NT2/D1 (cell line): ENCODE measurements at regions not wholly inside any gene's neighbourhood (a gene's known extent, or its start where the extent isn't known, plus 50 kb on each side); places are given as distances from the start of the nearest gene placed in this dataset.
"Not testable (repeated sequence)": the region's sequence is repeated elsewhere in the genome, so short reads cannot be mapped to it uniquely, and the experiment has no call there.

Source experiments
- DNase-seq: peaks from one replicate; pipeline ENCODE4 v3.0.0-alpha.2; 2011; ENCODE audit warnings: low read depth, low spot score
- H3K27me3 ChIP-seq: 2 replicates; pipeline ENCODE4 v1.6.0; 2011; ENCODE audit warnings: mild to moderate bottlenecking; ENCODE audit not compliant: insufficient read length, insufficient read depth
- H3K36me3 ChIP-seq: 2 replicates; pipeline ENCODE4 v1.6.1; 2011; ENCODE audit warnings: mild to moderate bottlenecking, low read length, mixed read lengths; ENCODE audit not compliant: insufficient read depth, insufficient read length
- H3K4me1 ChIP-seq: 2 replicates; pipeline ENCODE4 v1.5.1; 2011; ENCODE audit not compliant: insufficient read depth, insufficient read length
- H3K4me3 ChIP-seq: 2 replicates; pipeline ENCODE4 v1.5.1; 2011; ENCODE audit warnings: low read depth; ENCODE audit not compliant: insufficient read length
- H3K9ac ChIP-seq: 2 replicates; pipeline ENCODE4 v1.6.0; 2011; ENCODE audit warnings: low read depth; ENCODE audit not compliant: insufficient read length
- H3K9me3 ChIP-seq: 2 replicates; pipeline ENCODE4 v1.5.1; 2011; ENCODE audit warnings: mild to moderate bottlenecking, low read length; ENCODE audit not compliant: insufficient read depth
- SUZ12 ChIP-seq: IDR thresholded peaks from 2 replicates; pipeline ENCODE4 v1.6.1; 2011; ENCODE audit not compliant: insufficient read length, insufficient read depth; ENCODE audit errors: extremely low read depth
- YY1 ChIP-seq: IDR thresholded peaks from 2 replicates; pipeline ENCODE4 v1.6.1; 2011; ENCODE audit not compliant: insufficient read length, insufficient read depth
- ZNF274 ChIP-seq: IDR thresholded peaks from 2 replicates; pipeline ENCODE4 v1.6.1; 2011; ENCODE audit warnings: mild to moderate bottlenecking, low read depth, low read length

GRCh38 chr15:31607656-31608055, 281.0 kb downstream of the KLF13 start:
- Histone ChIP-seq H3K9ac (no peak overlapping the region), H3K4me1 (peaks cover 11% of the 10 kb centered on the region), H3K36me3 (no peaks in the 10 kb centered on the region), H3K27me3 (no peaks in the 10 kb centered on the region), H3K4me3 (no peak overlapping the region), H3K9me3 (no peaks in the 10 kb centered on the region)
- TF ChIP-seq YY1 (no peak), SUZ12 (no peak), ZNF274 (no peak)
- DNase-seq, result no peak

GRCh38 chr15:31609258-31609681, 282.6 kb downstream of the KLF13 start:
- DNase-seq, result no peak

GRCh38 chr15:31609906-31610305, 283.3 kb downstream of the KLF13 start:
- H3K9ac ChIP-seq, result no peak overlapping the region
- TF ChIP-seq ZNF274 (no peak), YY1 (no peak), SUZ12 (no peak)
- no peaks in the 10 kb centered on the region for H3K9me3 ChIP-seq
- DNase-seq, result no peak
- no peak overlapping the region for H3K4me3 ChIP-seq
- no peaks in the 10 kb centered on the region for H3K36me3 ChIP-seq
- H3K27me3 ChIP-seq, result no peaks in the 10 kb centered on the region
- H3K4me1 ChIP-seq, result peaks cover 10% of the 10 kb centered on the region

More at GRCh38 chr15:31609258-31609681, 282.6 kb downstream of the KLF13 start:
- Histone ChIP-seq H3K4me3 (no peak overlapping the region), H3K36me3 (no peaks in the 10 kb centered on the region), H3K4me1 (peaks cover 11% of the 10 kb centered on the region), H3K27me3 (no peaks in the 10 kb centered on the region), H3K9me3 (no peaks in the 10 kb centered on the region), H3K9ac (no peak overlapping the region)
- TF ChIP-seq ZNF274, result no peak
- TF ChIP-seq SUZ12, result no peak
- TF ChIP-seq YY1, result no peak

GRCh38 chr15:31615643-31616415, 289.2 kb downstream of the KLF13 start:
- DNase-seq, result no peak

GRCh38 chr15:31623297-31623696, 296.7 kb downstream of the KLF13 start:
- not testable (repeated sequence) for H3K9me3 ChIP-seq, DNase-seq, H3K9ac ChIP-seq, H3K27me3 ChIP-seq, H3K4me3 ChIP-seq, H3K4me1 ChIP-seq, H3K36me3 ChIP-seq

More at GRCh38 chr15:31615643-31616415, 289.2 kb downstream of the KLF13 start:
- no peaks in the 10 kb centered on the region for H3K9me3 ChIP-seq
- no peak overlapping the region for H3K4me3 ChIP-seq
- no peaks in the 10 kb centered on the region for H3K36me3 ChIP-seq
- no peaks in the 10 kb centered on the region for H3K27me3 ChIP-seq
- TF ChIP-seq SUZ12, result no peak
- no peak for TF ChIP-seq ZNF274
- no peak for TF ChIP-seq YY1
- no peak overlapping the region for H3K9ac ChIP-seq
- H3K4me1 ChIP-seq, result no peaks in the 10 kb centered on the region

- not testable (repeated sequence) for DNase-seq, H3K9me3 ChIP-seq, H3K4me1 ChIP-seq, H3K9ac ChIP-seq, H3K36me3 ChIP-seq, H3K4me3 ChIP-seq, H3K27me3 ChIP-seq
Measured at GRCh38 chr15:31624115-31624514, 297.5 kb downstream of the KLF13 start.

- H3K9me3 ChIP-seq, result peaks cover 11% of the 10 kb centered on the region; the same call in 1 of the 2 replicates
- not testable (repeated sequence) for H3K4me3 ChIP-seq, H3K9ac ChIP-seq, H3K36me3 ChIP-seq, DNase-seq, H3K27me3 ChIP-seq, H3K4me1 ChIP-seq
Measured at GRCh38 chr15:31635715-31636114, 309.1 kb downstream of the KLF13 start.

GRCh38 chr15:31636911-31637310, 310.3 kb downstream of the KLF13 start:
- H3K4me1 ChIP-seq, DNase-seq, H3K9ac ChIP-seq: not testable (repeated sequence)

GRCh38 chr15:31643955-31644354, 317.3 kb downstream of the KLF13 start:
- not testable (repeated sequence) for H3K9me3 ChIP-seq, H3K36me3 ChIP-seq, DNase-seq, H3K9ac ChIP-seq, H3K27me3 ChIP-seq, H3K4me1 ChIP-seq, H3K4me3 ChIP-seq

More at GRCh38 chr15:31636911-31637310, 310.3 kb downstream of the KLF13 start:
- not testable (repeated sequence) for H3K4me3 ChIP-seq, H3K27me3 ChIP-seq, H3K36me3 ChIP-seq
- H3K9me3 ChIP-seq, result peaks cover 11% of the 10 kb centered on the region; the same call in 1 of the 2 replicates

GRCh38 chr15:31644761-31645160, 318.1 kb downstream of the KLF13 start:
- not testable (repeated sequence) for H3K27me3 ChIP-seq, H3K9me3 ChIP-seq, H3K9ac ChIP-seq, DNase-seq, H3K36me3 ChIP-seq, H3K4me1 ChIP-seq, H3K4me3 ChIP-seq

GRCh38 chr15:31647337-31647826, 320.7 kb downstream of the KLF13 start:
- H3K36me3 ChIP-seq, H3K9me3 ChIP-seq, H3K4me1 ChIP-seq, H3K9ac ChIP-seq, H3K27me3 ChIP-seq, H3K4me3 ChIP-seq, DNase-seq: not testable (repeated sequence)
